ENCODE measurements at regions not wholly inside any gene's neighbourhood (a gene's known extent, or its start where the extent isn't known, plus 50 kb on each side); places are given as distances from the start of the nearest gene placed in this dataset.

DNA sequence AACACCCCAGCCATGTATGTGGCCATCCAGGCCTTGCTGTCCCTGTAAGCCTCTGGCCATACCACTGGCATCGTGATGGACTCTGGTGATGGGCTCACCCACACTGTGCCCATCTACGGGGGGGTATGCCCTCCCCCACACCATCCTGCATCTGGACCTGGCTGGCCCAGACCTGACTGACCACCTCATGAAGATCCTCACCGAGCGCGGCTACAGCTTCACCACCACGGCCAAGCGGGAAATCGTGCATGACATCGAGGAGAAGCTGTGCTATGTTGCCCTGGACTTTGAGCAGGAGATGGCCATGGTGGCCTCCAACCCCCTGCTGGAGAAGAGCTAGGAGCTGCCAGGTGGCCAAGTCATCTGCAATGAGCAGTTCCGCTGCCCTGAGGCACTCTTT, 80.4 kb upstream of the ZCCHC2 start:
- H3K4me1 ChIP-seq (ENCODE audit: low read depth), result no peaks in the 10 kb centered on the region
- no peaks in the 10 kb centered on the region for H3K36me3 ChIP-seq
- H3K4me3 ChIP-seq, result no peak overlapping the region
- TF ChIP-seq, protein P1, sequence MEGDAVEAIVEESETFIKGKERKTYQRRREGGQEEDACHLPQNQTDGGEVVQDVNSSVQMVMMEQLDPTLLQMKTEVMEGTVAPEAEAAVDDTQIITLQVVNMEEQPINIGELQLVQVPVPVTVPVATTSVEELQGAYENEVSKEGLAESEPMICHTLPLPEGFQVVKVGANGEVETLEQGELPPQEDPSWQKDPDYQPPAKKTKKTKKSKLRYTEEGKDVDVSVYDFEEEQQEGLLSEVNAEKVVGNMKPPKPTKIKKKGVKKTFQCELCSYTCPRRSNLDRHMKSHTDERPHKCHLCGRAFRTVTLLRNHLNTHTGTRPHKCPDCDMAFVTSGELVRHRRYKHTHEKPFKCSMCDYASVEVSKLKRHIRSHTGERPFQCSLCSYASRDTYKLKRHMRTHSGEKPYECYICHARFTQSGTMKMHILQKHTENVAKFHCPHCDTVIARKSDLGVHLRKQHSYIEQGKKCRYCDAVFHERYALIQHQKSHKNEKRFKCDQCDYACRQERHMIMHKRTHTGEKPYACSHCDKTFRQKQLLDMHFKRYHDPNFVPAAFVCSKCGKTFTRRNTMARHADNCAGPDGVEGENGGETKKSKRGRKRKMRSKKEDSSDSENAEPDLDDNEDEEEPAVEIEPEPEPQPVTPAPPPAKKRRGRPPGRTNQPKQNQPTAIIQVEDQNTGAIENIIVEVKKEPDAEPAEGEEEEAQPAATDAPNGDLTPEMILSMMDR (IDR thresholded peaks at IDR 0.05; ENCODE audit: low read depth, low read length), result no peak
- no peak for DNase-seq (ENCODE audit: low read depth in 1 of 2, low spot score in 1 of 2)
- H3K9me3 ChIP-seq (ENCODE audit: low read depth), result no peaks in the 10 kb centered on the region
- no peaks in the 10 kb centered on the region for H3K27me3 ChIP-seq
- H3K27ac ChIP-seq, result no peak overlapping the region

DNA sequence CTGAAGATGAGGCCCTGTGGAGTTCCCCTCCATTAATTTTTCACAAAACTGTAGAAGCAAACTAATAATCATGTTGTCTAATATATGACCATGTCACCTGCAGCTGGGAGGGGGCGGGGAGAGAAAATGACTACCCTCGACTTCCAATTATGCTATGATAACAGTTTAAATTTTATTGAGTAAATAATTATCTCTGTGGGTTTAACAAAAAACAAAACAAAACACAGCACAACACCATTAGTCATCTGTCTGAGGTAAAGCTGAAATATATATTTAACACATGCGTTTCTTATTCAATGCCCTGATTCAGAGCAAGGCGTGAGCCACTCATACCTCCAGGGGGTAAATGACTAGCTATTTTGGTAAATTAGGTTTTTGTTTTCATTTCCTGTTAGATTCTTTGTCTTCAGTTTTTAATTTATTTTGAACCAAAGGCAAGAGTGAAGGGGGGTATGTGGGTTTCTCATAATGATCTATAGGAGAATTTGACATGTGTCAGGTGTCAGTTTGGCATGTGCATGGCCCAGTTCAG, 77.4 kb upstream of the ZCCHC2 start:
- Histone ChIP-seq H3K4me1 (ENCODE audit: low read depth) (no peaks in the 10 kb centered on the region), H3K36me3 (no peaks in the 10 kb centered on the region), H3K27ac (no peak overlapping the region), H3K9me3 (ENCODE audit: low read depth) (no peaks in the 10 kb centered on the region), H3K27me3 (no peaks in the 10 kb centered on the region), H3K4me3 (no peak overlapping the region)
- TF ChIP-seq, protein P1 (IDR thresholded peaks at IDR 0.05; ENCODE audit: low read depth, low read length), result no peak
- DNase-seq (ENCODE audit: low read depth in 1 of 2, low spot score in 1 of 2), result no peak

DNA sequence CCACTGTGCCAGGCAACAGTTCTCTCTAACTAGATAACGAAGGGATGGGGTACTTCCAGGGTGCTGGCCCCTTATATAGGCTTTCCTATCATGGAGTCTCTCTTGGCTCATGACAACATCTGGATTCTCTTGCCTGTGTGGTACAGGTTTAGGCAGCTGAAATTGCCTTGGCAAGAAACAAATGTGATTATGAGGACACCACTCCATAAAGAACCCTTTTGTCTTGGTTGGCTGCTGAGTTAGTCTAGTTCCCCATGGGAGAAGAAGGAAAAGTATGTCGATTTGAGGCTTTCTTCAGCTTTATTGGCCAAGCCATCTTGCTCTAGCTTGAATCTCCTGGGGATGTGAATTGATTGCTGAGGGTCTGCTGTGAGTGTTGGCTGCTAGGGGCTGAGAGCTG, 76.3 kb upstream of the ZCCHC2 start:
- H3K27me3 ChIP-seq, result no peaks in the 10 kb centered on the region
- H3K4me1 ChIP-seq (ENCODE audit: low read depth), result no peaks in the 10 kb centered on the region
- no peak overlapping the region for H3K27ac ChIP-seq
- no peak overlapping the region for H3K4me3 ChIP-seq
- H3K9me3 ChIP-seq (ENCODE audit: low read depth), result no peaks in the 10 kb centered on the region
- TF ChIP-seq, protein P1 (IDR thresholded peaks at IDR 0.05; ENCODE audit: low read depth, low read length), result no peak
- H3K36me3 ChIP-seq, result no peaks in the 10 kb centered on the region
- peak in 1 of 2 donors; percentile 21 for DNase-seq (ENCODE audit: low read depth in 1 of 2, low spot score in 1 of 2)

DNA sequence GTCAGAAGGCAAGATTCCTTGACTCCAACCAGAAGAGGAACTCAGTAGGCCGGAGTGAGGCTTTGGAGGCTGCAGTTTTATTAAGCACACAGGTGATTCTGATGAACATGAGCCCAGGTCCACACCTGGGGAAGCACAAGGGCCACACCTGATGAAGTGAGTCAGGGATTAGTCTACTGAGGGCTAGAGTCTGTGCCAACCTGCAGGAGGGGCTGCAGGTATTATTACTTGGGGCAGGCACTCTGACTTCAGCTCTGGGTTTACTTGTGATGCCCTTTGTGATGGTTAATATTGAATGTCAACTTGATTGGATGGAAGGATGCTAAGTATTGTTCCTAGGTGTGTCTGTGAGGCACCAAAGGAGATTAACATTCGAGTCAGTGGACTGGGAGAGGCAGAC, 75.2 kb upstream of the ZCCHC2 start:
- no peak for DNase-seq (ENCODE audit: low read depth in 1 of 2, low spot score in 1 of 2)
- H3K9me3 ChIP-seq (ENCODE audit: low read depth), result no peaks in the 10 kb centered on the region
- no peaks in the 10 kb centered on the region for H3K36me3 ChIP-seq
- H3K27ac ChIP-seq, result no peak overlapping the region
- TF ChIP-seq, protein P1 (IDR thresholded peaks at IDR 0.05; ENCODE audit: low read depth, low read length), result no peak
- no peaks in the 10 kb centered on the region for H3K27me3 ChIP-seq
- H3K4me3 ChIP-seq, result no peak overlapping the region
- H3K4me1 ChIP-seq (ENCODE audit: low read depth), result no peaks in the 10 kb centered on the region

DNA sequence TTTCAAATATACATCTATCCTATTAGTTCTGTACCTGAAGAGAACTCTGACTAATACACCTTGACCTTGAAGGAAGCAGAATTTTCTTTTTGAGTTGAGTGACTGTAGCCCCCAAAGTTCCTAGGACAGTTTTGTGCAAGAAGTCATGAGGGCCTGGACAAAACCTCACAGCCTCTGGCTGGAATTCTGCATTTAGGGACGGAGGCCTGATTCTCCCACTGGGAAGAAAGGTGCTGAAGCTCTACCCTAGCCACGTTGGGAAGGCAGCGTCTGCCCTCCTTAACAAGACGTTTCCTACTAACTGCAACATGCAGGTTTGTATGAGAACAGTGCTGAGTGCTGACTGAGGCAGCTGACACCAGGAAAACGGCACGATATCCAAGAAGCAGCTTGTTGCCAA, 74.4 kb upstream of the ZCCHC2 start:
- TF ChIP-seq, protein P1 (IDR thresholded peaks at IDR 0.05; ENCODE audit: low read depth, low read length), result no peak
- Histone ChIP-seq H3K27me3 (no peaks in the 10 kb centered on the region), H3K27ac (no peak overlapping the region), H3K4me3 (no peak overlapping the region), H3K36me3 (no peaks in the 10 kb centered on the region), H3K4me1 (ENCODE audit: low read depth) (no peaks in the 10 kb centered on the region), H3K9me3 (ENCODE audit: low read depth) (no peaks in the 10 kb centered on the region)
- DNase-seq (ENCODE audit: low read depth in 1 of 2, low spot score in 1 of 2), result no peak

Measured in cardiac muscle cell (in vitro differentiated cells and primary cell).